Tibial nerve (tissue), 4 donors: ENCODE measurements at regions not wholly inside any gene's neighbourhood (a gene's known extent, or its start where the extent isn't known, plus 50 kb on each side); places are given as distances from the start of the nearest gene placed in this dataset.
"Not testable (repeated sequence)": the region's sequence is repeated elsewhere in the genome, so short reads cannot be mapped to it uniquely, and the experiment has no call there.

Source experiments
- DNase-seq, 2 donors: peaks; one replicate each; pipeline ENCODE4 v3.0.0-alpha.2; 2019; ENCODE audit warnings: low spot score in 2 of 2
- H3K27ac ChIP-seq, 4 donors: fragments of 200-600 bp; sonication (generic) in 3 of 4; one replicate each; pipeline ENCODE4 v1.5.1; 2017 to 2019; ENCODE audit warnings: mild to moderate bottlenecking in 1 of 4
- H3K27me3 ChIP-seq, 2 donors: fragments of 200-600 bp; sonication (generic) in 1 of 2; one replicate each; pipeline versions ENCODE4 v1.5.1 to v1.6.0; 2017 to 2019
- H3K36me3 ChIP-seq, 3 donors: fragments of 200-600 bp; sonication (generic); one replicate each; pipeline ENCODE4 v1.5.1; 2018 to 2019
- H3K4me1 ChIP-seq, 4 donors: fragments of 200-600 bp; sonication (generic) in 3 of 4; one replicate each; pipeline ENCODE4 v1.5.1; 2017 to 2019
- H3K4me3 ChIP-seq, 4 donors: fragments of 200-600 bp; sonication (generic) in 3 of 4; one replicate each; pipeline ENCODE4 v1.5.1; 2017 to 2019; ENCODE audit warnings: mild to moderate bottlenecking in 1 of 4, moderate library complexity in 1 of 4
- H3K9me3 ChIP-seq, 4 donors: fragments of 200-600 bp; sonication (generic) in 3 of 4; one replicate each; pipeline ENCODE4 v1.5.1; 2017 to 2019
- whole genome bisulfite sequencing, 2 donors: methylation state at CpG; one replicate each; pipeline ENCODE4 v1.1.5; 2018; 5-methylcytosine and 5-hydroxymethylcytosine counted together

- H3K4me1 ChIP-seq, DNase-seq, H3K27me3 ChIP-seq, H3K9me3 ChIP-seq, H3K4me3 ChIP-seq, H3K27ac ChIP-seq, H3K36me3 ChIP-seq: not testable (repeated sequence)
- 78% methylated on average over 4 of the region's 5 CpGs; no CpG with 5 or more reads in 1 of the 2 donors for WGBS, 2 donors
These were observed 211.5 kb upstream of the PLGLB2 start for GRCh38 chr2:87536427-87536826.

- not testable (repeated sequence) for H3K27me3 ChIP-seq, H3K9me3 ChIP-seq, H3K27ac ChIP-seq, H3K4me1 ChIP-seq, DNase-seq, H3K4me3 ChIP-seq, H3K36me3 ChIP-seq
- WGBS, 2 donors = 60 to 86% methylated on average over 3 to 8 of the region's 8 CpGs
These were observed 210.6 kb upstream of the PLGLB2 start for GRCh38 chr2:87537251-87537671.

- H3K36me3 ChIP-seq, H3K4me1 ChIP-seq, H3K27ac ChIP-seq, DNase-seq, H3K9me3 ChIP-seq, H3K27me3 ChIP-seq, H3K4me3 ChIP-seq: not testable (repeated sequence)
- 83% methylated on average over 2 of the region's 12 CpGs; no CpG with 5 or more reads in 1 of the 2 donors for WGBS, 2 donors
These were observed 209.6 kb upstream of the PLGLB2 start for GRCh38 chr2:87538268-87538667.

- not testable (repeated sequence) for DNase-seq, H3K4me1 ChIP-seq, H3K36me3 ChIP-seq, H3K27me3 ChIP-seq, H3K4me3 ChIP-seq, H3K27ac ChIP-seq, H3K9me3 ChIP-seq
- 81 to 85% methylated on average over 6 to 11 of the region's 15 CpGs for WGBS, 2 donors
These were observed 208.5 kb upstream of the PLGLB2 start for GRCh38 chr2:87539151-87539943.

GRCh38 chr2:87540242-87540641 lies 207.6 kb upstream of the PLGLB2 start:
- H3K36me3 ChIP-seq, H3K27ac ChIP-seq, DNase-seq, H3K4me3 ChIP-seq, H3K4me1 ChIP-seq, H3K9me3 ChIP-seq, H3K27me3 ChIP-seq: not testable (repeated sequence)
- no CpG with 5 or more reads among the region's 3 CpGs for WGBS, 2 donors

GRCh38 chr2:87542599-87543174 lies 205.2 kb upstream of the PLGLB2 start:
- not testable (repeated sequence) for DNase-seq, H3K27me3 ChIP-seq, H3K4me1 ChIP-seq, H3K9me3 ChIP-seq, H3K36me3 ChIP-seq, H3K27ac ChIP-seq, H3K4me3 ChIP-seq
- whole genome bisulfite sequencing, 2 donors = 36 to 39% methylated on average over 5 to 6 of the region's 8 CpGs

GRCh38 chr2:87543797-87544196 lies 204.1 kb upstream of the PLGLB2 start:
- H3K4me1 ChIP-seq, H3K27me3 ChIP-seq, H3K4me3 ChIP-seq, H3K9me3 ChIP-seq, H3K36me3 ChIP-seq, H3K27ac ChIP-seq, DNase-seq: not testable (repeated sequence)
- no CpG with 5 or more reads among the region's 1 CpG for whole genome bisulfite sequencing, 2 donors

GRCh38 chr2:87547106-87547505 lies 200.8 kb upstream of the PLGLB2 start:
- DNase-seq, H3K4me3 ChIP-seq, H3K9me3 ChIP-seq, H3K27me3 ChIP-seq, H3K27ac ChIP-seq, H3K36me3 ChIP-seq, H3K4me1 ChIP-seq: not testable (repeated sequence)
- WGBS, 2 donors = 81 to 82% methylated on average over 2 of the region's 2 CpGs

- not testable (repeated sequence) for H3K4me1 ChIP-seq, H3K36me3 ChIP-seq, H3K9me3 ChIP-seq, H3K4me3 ChIP-seq, H3K27ac ChIP-seq, DNase-seq, H3K27me3 ChIP-seq
These were observed 199.9 kb upstream of the PLGLB2 start for GRCh38 chr2:87547966-87548365.

- H3K4me3 ChIP-seq, H3K9me3 ChIP-seq, H3K4me1 ChIP-seq, H3K36me3 ChIP-seq, H3K27ac ChIP-seq, DNase-seq, H3K27me3 ChIP-seq: not testable (repeated sequence)
- WGBS, 2 donors = 88 to 100% methylated on average over 3 to 4 of the region's 7 CpGs
These were observed 199.0 kb upstream of the PLGLB2 start for GRCh38 chr2:87548681-87549536.

- not testable (repeated sequence) for H3K27me3 ChIP-seq, H3K36me3 ChIP-seq, H3K4me1 ChIP-seq, H3K27ac ChIP-seq, H3K9me3 ChIP-seq, DNase-seq, H3K4me3 ChIP-seq
These were observed 198.2 kb upstream of the PLGLB2 start for GRCh38 chr2:87549561-87550202.

GRCh38 chr2:87554678-87555077 lies 193.2 kb upstream of the PLGLB2 start:
- not testable (repeated sequence) for H3K4me1 ChIP-seq, H3K27me3 ChIP-seq, DNase-seq, H3K27ac ChIP-seq, H3K9me3 ChIP-seq, H3K36me3 ChIP-seq, H3K4me3 ChIP-seq
- no CpG with 5 or more reads among the region's 4 CpGs for WGBS, 2 donors

- WGBS, 2 donors = no CpG with 5 or more reads among the region's 4 CpGs
These were observed 192.8 kb upstream of the PLGLB2 start for GRCh38 chr2:87555082-87555481.

More at GRCh38 chr2:87555082-87555481, 192.8 kb upstream of the PLGLB2 start:
- H3K27ac ChIP-seq, H3K9me3 ChIP-seq, DNase-seq, H3K4me1 ChIP-seq, H3K4me3 ChIP-seq, H3K27me3 ChIP-seq, H3K36me3 ChIP-seq: not testable (repeated sequence)
